Sigmoid colon (tissue), 4 donors: ENCODE measurements at regions not wholly inside any gene's neighbourhood (a gene's known extent, or its start where the extent isn't known, plus 50 kb on each side); places are given as distances from the start of the nearest gene placed in this dataset.

Experiments
- EP300 ChIP-seq, 4 donors: sonication (generic); formaldehyde crosslinking; IDR thresholded peaks; one replicate each; pipeline ENCODE4 v1.6.1; 2017; ENCODE audit warnings: antibody characterized with exemption in 4 of 4
- POLR2AphosphoS5 ChIP-seq, 4 donors: sonication (generic); formaldehyde crosslinking; IDR thresholded peaks; one replicate each; pipeline ENCODE4 v1.6.1; 2017; ENCODE audit warnings: antibody characterized with exemption in 4 of 4
- TF ChIP-seq, protein P1 (sequence below), 4 experiments: fragments of 450-650 bp in 3 of 4; fragments of 200-600 bp in 1 of 4; IDR thresholded peaks; one replicate each; pipeline ENCODE4 v1.5.1; 2016 to 2019; ENCODE audit warnings: antibody characterized with exemption in 4 of 4, mild to moderate bottlenecking in 3 of 4, moderate library complexity in 2 of 4

DNA sequence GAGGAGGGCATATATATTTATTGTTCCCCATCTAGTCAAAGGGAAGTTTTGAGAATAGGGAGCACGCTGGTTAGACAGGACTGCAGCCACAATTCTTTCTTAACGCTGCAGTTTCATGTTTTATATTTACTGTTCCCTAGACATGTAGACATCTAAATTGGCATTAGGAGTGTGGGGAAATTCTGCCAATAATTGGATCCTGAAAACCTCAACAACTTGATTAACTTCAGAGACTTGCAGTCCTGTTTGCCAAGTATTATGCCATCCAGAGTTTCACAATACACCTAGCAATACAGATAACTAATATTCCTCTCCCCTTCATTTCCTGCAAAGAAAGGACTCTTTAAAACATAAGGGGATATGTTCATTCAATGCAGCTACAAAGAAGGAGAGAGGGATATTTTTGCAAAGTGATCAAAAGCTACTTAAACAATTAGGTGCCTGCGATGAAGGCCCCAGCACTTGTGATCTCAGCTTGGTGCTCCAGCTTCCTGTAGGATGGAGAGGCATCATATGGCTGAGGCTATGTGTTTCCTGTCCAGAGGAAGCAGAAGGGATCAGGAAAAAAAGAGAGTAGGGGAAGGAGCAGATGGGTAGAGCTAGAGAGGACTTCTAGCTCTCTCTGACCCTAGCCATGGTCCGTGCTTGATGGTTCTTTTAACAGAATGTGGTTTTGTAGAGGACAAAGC is 264.4 kb downstream of the MTX2 start:
- TF ChIP-seq, protein P1, sequence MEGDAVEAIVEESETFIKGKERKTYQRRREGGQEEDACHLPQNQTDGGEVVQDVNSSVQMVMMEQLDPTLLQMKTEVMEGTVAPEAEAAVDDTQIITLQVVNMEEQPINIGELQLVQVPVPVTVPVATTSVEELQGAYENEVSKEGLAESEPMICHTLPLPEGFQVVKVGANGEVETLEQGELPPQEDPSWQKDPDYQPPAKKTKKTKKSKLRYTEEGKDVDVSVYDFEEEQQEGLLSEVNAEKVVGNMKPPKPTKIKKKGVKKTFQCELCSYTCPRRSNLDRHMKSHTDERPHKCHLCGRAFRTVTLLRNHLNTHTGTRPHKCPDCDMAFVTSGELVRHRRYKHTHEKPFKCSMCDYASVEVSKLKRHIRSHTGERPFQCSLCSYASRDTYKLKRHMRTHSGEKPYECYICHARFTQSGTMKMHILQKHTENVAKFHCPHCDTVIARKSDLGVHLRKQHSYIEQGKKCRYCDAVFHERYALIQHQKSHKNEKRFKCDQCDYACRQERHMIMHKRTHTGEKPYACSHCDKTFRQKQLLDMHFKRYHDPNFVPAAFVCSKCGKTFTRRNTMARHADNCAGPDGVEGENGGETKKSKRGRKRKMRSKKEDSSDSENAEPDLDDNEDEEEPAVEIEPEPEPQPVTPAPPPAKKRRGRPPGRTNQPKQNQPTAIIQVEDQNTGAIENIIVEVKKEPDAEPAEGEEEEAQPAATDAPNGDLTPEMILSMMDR (IDR thresholded peaks at IDR 0.05), result no peak
- TF ChIP-seq POLR2AphosphoS5 (IDR thresholded peaks at IDR 0.05) (no peak), EP300 (IDR thresholded peaks at IDR 0.05) (no peak)
